ENCODE measurements at regions not wholly inside any gene's neighbourhood (a gene's known extent, or its start where the extent isn't known, plus 50 kb on each side); places are given as distances from the start of the nearest gene placed in this dataset.

DNA sequence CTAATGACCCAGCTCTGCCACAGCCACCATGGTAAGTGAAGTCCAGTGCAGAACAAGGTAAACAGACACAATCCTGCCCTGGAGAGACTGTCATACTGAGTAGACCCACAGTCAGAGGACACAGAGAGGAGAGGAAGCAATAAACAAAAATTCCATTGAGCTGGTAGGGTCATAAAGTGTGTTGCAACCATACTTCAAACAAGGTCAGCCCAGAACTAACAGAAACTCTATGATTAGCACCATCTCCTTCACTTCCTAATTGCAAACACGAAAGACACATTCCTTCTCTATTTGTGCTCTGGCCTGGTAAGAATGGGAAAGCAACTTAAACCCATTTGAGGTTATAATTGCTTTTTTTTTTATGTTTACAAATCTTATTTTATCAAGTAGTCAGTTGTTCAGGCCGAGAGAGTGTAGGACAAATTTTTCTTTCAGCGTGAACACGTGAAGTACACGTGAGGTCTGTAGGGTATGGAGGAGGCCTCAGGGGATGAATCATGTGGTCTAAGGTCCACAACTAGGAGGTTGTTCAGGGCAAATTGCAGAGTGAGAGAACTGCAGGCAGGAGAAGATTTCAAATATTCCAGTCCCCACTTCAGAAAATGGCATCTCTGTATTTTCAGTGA lies 71.4 kb upstream of the GLS start:
- no peak for DNase-seq (ENCODE audit: low spot score)

DNA sequence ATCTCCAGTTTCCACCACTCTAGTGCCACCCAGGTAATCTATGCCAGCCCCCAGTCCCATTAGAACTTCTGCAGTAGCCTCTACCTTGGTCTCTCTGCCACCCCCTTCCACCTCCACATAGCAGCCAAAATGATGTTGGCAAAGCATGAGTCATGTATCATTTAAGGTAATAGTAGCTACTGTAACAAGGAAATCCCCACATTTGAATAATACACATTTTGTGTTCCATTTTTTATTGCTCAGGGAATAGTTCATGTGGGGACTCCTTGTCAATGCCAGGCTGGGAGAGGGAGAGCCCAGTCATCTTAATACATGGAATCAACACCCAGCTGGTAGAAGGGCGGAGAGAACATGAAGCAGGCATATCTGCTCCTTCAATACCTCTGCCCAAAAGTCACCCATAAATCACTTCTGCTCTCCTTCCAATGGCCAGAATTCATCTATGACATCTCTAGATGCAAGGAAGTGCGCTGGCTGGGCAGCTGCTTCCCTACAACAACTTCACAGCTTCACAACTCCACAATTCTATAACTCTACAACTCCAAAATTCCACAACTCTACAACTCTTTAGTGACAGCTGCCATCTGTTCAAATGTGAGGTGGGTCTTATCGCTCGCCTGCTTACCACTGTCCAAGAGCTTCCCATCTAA lies 70.6 kb upstream of the GLS start:
- DNase-seq (ENCODE audit: low spot score), result no peak

DNA sequence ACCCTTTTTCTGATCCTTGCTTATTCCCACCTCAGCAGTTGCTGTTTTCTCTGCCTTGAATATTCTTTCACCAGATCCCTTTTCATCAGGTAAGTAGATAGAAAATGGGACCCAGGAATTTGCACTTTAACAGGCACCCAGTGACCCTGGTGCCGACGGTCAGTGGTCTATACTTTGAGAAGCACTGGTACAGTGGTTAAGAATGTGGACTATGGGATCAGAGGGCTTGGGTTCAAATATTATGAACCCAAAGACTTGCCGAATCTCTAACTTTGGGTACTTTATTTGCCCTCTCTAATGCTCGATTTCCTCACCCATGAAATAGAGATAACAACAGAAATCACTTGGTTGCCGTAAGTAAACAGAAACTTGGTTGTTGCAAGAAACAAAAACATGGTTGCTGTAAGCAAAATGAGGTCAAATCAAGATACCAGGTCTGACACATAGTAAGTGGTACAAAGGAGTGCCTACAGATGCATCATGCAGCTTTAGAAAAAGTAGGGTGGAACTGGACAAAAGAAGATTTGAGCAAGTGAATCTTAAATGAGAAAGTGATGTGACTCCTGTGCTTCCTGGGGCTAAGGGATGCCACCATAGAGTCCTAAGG lies 69.5 kb upstream of the GLS start:
- DNase-seq (ENCODE audit: low spot score), result no peak

DNA sequence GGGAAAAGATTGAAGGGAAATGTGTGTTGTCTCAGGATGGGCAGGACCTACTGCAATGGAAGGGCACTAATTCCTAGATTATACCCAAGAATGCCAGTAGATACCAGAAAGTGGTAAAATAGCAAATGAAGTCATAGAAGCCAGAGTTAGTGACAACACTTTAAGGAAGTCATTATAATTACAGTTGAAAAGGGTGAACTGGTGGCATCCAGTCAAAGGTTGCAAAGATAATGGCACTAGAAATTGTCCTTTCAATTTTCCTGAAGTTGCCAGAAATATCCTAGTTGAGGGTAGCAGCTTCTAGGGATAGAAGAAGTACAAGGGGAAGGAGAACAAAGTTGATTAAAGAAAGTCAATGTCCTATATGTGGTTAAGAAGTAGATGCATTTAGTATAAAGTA lies 68.8 kb upstream of the GLS start:
- no peak for DNase-seq (ENCODE audit: low spot score)

DNA sequence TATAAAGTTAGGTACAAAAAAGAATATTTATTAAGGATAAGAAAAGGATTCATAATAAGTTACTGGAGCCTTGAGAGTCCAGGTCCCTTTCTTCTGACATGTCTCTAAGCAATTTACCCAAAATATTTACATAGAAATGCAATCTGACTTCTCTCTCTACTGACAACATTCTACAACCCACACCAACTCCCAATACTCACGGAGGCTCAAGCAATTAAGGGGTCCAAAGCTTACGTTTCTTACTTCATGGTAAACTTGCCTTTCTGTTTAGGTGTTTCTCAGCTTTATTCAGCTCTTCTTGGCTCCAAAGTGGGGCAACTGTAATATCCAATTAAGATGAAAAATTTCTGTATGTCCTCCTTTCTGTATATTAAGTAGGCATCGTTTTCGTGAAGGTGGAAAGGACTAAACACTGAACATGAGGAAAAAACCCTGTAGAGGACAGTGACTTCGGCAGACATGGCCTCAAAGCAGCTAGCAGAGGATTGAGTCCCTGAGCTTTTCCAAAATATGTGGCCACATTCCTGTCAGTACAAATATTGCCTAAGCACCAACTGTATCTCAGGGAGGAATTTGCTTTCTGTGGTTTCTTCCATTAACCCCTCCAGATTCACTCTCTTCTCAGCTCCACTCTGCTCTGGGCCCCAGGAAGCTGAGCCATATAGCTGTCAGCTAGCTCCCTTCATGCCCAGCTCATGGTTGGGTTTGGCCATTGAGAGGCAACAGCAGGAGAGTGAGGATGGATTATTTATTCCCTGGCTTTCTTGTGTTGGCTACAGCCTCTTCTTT lies 67.9 kb upstream of the GLS start:
- no peak for DNase-seq (ENCODE audit: low spot score)

DNA sequence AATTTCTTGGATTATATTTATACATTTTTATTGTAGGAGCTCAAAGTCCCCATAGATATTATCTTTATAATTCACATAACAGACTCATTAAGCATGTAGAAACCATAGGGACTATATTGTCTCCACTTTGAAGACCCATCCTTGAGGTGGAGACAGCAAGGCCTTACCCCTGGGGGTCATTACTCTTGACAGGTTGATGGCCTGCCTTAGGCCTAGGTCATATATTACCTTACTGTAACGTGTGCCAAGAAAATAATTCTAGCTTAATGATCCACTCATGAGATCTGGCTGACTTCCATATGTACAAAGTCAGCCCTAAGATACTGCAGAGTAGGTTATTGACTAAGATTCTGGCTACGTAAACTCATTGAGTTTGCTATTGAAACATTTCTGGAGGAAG lies 65.4 kb upstream of the GLS start:
- no peak for DNase-seq (ENCODE audit: low spot score)

DNA sequence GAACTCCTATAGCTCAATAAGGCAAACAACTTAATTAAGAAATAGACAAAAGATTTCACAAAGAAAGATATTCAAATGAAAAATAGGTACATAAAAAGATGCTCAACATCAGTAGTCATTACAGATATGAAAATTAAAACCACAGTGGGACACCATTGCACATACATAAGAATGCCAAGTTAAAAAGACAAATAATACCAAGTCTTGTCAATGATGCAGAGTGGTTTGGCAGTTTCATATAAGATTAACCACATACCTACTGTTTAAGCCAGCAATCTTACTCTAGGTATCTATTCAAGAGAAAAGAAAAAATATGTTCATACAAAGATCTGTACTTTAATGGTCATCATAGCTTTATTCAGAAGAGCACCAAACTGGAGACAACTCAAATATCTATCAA lies 63.5 kb upstream of the GLS start:
- no peak for DNase-seq (ENCODE audit: low spot score)

DNA sequence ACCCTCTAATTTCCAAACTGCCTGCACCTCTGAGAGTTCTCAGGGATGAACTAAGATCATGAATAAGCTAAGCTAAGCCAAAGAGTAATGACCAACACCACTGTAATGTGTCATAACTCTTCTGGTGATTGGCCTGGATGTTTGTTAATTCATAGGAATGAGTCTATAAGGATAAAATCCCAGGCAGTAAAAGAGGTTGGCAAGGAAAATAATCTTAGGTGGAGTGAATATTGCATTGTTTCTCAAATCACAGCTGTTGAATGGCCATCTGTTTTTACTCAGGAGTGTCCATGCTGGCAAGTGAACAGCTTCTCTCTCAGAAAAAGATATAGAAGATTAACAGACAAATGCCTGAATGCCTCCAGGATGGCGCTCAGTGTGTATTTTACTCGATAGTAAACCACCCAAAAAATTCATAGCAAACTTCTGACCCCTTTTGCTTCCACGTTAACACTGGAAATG lies 60.8 kb upstream of the GLS start:
- peak; percentile 52 for DNase-seq (ENCODE audit: low spot score)

DNA sequence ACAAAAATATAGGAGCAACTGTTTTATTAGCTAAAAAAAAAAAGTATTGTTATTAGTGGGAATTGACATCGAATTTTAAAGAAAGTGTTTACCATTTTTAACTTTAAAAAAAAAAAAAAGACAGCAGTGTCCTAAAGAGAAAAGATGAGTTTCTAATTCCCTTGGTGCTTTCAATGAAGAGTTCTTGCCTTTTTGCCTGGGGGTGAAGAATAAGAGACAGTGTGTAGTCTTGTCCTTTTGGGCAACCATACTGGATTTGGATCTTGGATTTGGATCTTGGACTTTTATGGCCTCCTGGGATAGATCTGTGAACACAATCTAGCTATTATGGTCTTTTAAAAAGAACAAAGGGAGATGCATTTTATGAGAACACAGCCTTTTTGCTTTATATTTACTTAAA lies 60.2 kb upstream of the GLS start:
- DNase-seq (ENCODE audit: low spot score), result no peak

DNA sequence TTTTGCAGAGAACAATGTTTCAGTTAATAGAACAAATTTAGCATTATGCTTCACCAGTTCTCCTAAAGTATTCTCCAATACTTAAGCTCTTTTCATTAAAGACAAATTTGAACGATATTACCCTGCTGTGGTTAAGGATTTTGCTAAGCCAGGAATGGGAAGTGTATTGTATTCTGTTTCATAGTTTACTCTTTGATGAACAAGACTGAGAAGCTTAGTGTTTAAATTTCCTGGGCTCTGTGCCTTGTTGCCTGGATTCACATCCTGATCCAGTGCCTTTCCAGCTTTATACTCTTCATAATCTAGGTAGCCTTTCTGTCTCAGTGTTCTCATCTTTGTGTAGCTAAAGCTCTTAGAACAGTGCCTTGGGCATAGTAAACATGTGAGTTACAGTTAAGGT lies 58.6 kb upstream of the GLS start:
- DNase-seq (ENCODE audit: low spot score), result no peak

DNA sequence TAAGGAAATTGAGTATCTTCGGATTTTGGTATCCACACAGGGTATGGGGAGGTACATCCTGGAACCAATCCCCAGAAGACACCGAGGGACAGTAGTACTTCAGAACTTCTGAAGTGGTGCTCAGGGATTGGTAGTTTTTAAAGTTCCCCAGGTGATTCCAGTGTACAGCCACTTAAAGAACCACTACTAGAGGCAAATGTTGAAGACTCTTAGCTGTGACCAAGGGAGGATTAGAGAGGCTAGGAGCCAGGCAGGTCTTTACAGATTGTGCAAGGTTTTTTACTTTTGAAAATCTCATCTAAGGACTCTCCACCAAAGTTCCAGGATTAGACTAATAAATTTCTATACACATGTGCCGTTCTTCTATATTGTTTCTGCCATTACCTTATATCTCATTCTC lies 52.9 kb upstream of the GLS start:
- DNase-seq (ENCODE audit: low spot score), result no peak

DNA sequence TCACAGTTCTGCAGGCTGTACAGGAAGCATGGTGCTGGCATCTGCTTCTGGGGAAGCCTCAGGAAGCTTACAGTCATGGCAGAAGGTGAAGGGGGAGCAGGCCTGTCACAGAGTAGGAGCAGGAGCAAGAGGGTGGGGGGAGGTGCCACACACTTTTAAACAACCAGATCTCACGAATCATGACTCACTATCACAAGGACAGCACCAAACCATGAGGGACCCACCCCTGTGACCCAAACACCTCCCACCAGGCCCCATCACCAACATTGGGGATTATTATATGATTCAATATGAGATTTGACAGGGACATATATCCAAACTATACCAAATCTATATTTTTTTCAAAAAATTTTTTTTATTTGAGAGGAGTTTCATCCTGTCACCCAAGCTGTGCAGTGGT lies 51.0 kb upstream of the GLS start:
- no peak for DNase-seq (ENCODE audit: low spot score)

Data from RKO (cell line).